ENCODE measurements at regions not wholly inside any gene's neighbourhood (a gene's known extent, or its start where the extent isn't known, plus 50 kb on each side); places are given as distances from the start of the nearest gene placed in this dataset.

DNA sequence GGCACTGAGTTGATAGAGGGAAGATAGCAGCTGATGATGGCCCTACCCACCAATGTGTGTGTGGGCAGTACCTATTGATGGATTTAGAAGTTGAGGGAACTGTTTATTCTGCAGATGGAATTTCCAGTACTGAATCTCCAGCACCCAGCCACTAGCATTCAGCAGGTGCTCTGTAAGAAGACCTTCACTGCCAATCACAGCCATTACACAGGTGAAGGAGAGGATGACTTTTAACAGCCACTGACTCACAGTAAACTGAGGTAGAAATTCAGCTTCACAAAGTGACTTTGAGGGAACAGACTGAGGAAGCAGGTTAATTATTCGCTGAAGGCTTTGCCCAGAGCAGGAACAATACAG lies 107.8 kb downstream of the GGTLC2 start:
- H3K79me2 ChIP-seq (ENCODE audit: insufficient read depth, low read depth) = no peaks in the 10 kb centered on the region
- H3K4me2 ChIP-seq = no peak overlapping the region
- no peak overlapping the region for H2AFZ ChIP-seq (ENCODE audit: low read depth)
- H3K9ac ChIP-seq = no peak overlapping the region
- no peaks in the 10 kb centered on the region for H3K27me3 ChIP-seq (ENCODE audit: insufficient read depth, low read depth)
- H3K36me3 ChIP-seq (ENCODE audit: insufficient read depth) = no peaks in the 10 kb centered on the region
- H4K20me1 ChIP-seq (ENCODE audit: insufficient read depth) = no peaks in the 10 kb centered on the region
- no peak overlapping the region for H3K27ac ChIP-seq
- peaks cover 29% of the 10 kb centered on the region for H3K4me1 ChIP-seq (ENCODE audit: low read depth, poor library complexity, severe bottlenecking)
- no peak overlapping the region for H3K4me3 ChIP-seq (IDR thresholded peaks at IDR 0.05; ENCODE audit: insufficient read depth, low read depth, low read length)
- TF ChIP-seq, protein P1, sequence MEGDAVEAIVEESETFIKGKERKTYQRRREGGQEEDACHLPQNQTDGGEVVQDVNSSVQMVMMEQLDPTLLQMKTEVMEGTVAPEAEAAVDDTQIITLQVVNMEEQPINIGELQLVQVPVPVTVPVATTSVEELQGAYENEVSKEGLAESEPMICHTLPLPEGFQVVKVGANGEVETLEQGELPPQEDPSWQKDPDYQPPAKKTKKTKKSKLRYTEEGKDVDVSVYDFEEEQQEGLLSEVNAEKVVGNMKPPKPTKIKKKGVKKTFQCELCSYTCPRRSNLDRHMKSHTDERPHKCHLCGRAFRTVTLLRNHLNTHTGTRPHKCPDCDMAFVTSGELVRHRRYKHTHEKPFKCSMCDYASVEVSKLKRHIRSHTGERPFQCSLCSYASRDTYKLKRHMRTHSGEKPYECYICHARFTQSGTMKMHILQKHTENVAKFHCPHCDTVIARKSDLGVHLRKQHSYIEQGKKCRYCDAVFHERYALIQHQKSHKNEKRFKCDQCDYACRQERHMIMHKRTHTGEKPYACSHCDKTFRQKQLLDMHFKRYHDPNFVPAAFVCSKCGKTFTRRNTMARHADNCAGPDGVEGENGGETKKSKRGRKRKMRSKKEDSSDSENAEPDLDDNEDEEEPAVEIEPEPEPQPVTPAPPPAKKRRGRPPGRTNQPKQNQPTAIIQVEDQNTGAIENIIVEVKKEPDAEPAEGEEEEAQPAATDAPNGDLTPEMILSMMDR (conservative IDR thresholded peaks at IDR 0.05; ENCODE audit: low read depth, low read length) = no peak

DNA sequence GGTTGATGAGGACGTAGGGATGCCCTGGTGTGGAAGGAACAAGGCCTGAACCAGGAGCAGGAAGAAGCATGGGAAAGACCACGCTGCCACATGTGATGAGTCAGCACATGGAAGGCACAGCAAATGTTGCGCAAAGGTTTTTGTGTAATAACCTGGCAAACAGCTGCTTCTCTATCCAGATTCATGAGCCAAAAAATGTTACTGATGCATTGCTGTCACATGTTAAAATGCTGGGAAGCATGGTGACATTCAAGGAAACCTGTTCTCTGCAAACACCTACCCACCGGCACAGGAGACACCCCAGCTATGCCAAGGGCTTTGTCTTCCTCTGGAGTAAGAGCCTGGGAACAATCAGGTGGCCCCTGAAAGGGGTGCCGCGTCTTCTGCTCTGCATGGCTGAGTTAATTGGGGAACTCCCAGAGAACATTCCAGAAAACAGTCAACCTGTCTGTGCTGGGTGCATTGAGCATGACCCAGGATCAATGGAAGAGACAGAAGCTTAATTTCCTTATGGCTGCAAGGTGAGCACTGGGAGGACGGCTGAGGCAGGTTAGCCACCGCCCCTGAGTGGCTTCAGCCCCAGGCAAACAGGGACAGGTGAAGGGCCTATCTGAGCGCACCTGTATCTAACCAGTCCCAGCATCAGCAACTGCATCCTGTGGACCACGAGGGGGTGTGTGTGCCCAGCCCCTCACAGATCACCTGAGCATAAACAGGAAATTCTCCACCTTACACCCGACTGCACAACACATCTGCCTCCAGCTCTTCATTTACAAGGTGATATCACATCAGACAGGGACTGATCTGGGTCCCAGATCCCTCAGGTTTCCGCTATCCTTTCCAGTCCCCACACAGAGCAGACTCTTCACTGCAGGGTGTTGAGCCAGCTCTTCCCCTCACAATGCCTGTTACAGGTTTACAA lies 108.4 kb downstream of the GGTLC2 start:
- Histone ChIP-seq H3K4me2 (no peak overlapping the region), H3K27ac (no peak overlapping the region), H4K20me1 (ENCODE audit: insufficient read depth) (no peaks in the 10 kb centered on the region), H3K27me3 (ENCODE audit: insufficient read depth, low read depth) (no peaks in the 10 kb centered on the region), H3K79me2 (ENCODE audit: insufficient read depth, low read depth) (no peaks in the 10 kb centered on the region), H2AFZ (ENCODE audit: low read depth) (peak overlapping the region; percentile 70), H3K9ac (no peak overlapping the region), H3K4me1 (ENCODE audit: low read depth, poor library complexity, severe bottlenecking) (peaks cover 29% of the 10 kb centered on the region), H3K36me3 (ENCODE audit: insufficient read depth) (no peaks in the 10 kb centered on the region), H3K4me3 (IDR thresholded peaks at IDR 0.05; ENCODE audit: insufficient read depth, low read depth, low read length) (no peak overlapping the region)
- TF ChIP-seq, protein P1 (conservative IDR thresholded peaks at IDR 0.05; ENCODE audit: low read depth, low read length) = no peak

DNA sequence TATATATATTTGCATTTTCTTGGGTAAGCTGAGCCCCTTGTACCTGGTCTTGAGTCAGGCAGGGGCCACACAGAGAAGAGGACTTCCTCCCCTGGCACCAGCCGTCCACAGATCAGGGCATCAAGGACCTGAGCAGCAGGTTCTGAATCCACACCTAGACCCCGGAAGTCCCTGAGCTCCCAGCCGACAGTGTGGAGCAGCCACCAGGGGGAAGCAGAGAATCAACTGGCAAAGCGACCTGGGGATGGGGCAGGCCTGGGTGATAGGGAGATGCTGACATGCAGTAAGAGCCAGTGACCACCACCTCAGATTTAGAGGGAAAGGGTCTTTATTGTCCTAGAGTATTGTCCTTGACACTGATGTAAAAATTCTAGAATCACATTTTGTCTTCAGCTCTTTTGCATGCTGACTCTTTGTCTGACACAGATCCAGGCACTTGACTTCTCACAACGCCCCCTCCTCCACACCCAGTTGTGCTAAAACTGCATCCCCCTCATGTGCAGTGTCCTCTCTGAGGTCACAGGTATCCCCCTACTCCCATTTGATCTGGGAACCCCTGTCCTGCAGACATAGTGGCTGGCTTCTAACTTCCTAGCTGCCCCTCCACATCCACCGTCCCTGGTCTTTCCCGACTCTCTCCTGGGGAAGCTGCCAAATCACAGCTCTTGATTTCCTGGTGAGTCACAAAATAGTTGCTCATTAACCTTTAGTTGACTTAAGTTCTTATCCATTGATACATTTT lies 109.3 kb downstream of the GGTLC2 start:
- H4K20me1 ChIP-seq (ENCODE audit: insufficient read depth) = no peaks in the 10 kb centered on the region
- H3K27ac ChIP-seq = no peak overlapping the region
- TF ChIP-seq, protein P1 (conservative IDR thresholded peaks at IDR 0.05; ENCODE audit: low read depth, low read length) = peak; percentile 78
- peak overlapping the region; percentile 70 for H2AFZ ChIP-seq (ENCODE audit: low read depth)
- no peak overlapping the region for H3K4me2 ChIP-seq
- H3K36me3 ChIP-seq (ENCODE audit: insufficient read depth) = no peaks in the 10 kb centered on the region
- H3K9ac ChIP-seq = no peak overlapping the region
- H3K4me3 ChIP-seq (IDR thresholded peaks at IDR 0.05; ENCODE audit: insufficient read depth, low read depth, low read length) = no peak overlapping the region
- no peaks in the 10 kb centered on the region for H3K27me3 ChIP-seq (ENCODE audit: insufficient read depth, low read depth)
- H3K79me2 ChIP-seq (ENCODE audit: insufficient read depth, low read depth) = no peaks in the 10 kb centered on the region
- peaks cover 24% of the 10 kb centered on the region for H3K4me1 ChIP-seq (ENCODE audit: low read depth, poor library complexity, severe bottlenecking)

GRCh38 chr22:22754268-22754657 lies 109.8 kb downstream of the GGTLC2 start:
- H3K79me2 ChIP-seq (ENCODE audit: insufficient read depth, low read depth) = no peaks in the 10 kb centered on the region
- no peak overlapping the region for H3K4me2 ChIP-seq
- H3K27ac ChIP-seq = no peak overlapping the region
- peaks cover 19% of the 10 kb centered on the region for H3K4me1 ChIP-seq (ENCODE audit: low read depth, poor library complexity, severe bottlenecking)
- H3K36me3 ChIP-seq (ENCODE audit: insufficient read depth) = no peaks in the 10 kb centered on the region
- H3K4me3 ChIP-seq (IDR thresholded peaks at IDR 0.05; ENCODE audit: insufficient read depth, low read depth, low read length) = no peak overlapping the region
- no peaks in the 10 kb centered on the region for H3K27me3 ChIP-seq (ENCODE audit: insufficient read depth, low read depth)
- no peaks in the 10 kb centered on the region for H4K20me1 ChIP-seq (ENCODE audit: insufficient read depth)
- TF ChIP-seq, protein P1 (conservative IDR thresholded peaks at IDR 0.05; ENCODE audit: low read depth, low read length) = no peak
- H3K9ac ChIP-seq = no peak overlapping the region
- H2AFZ ChIP-seq (ENCODE audit: low read depth) = no peak overlapping the region
